Trophoblast cell (in vitro differentiated cells and primary cell): ENCODE measurements at regions not wholly inside any gene's neighbourhood (a gene's known extent, or its start where the extent isn't known, plus 50 kb on each side); places are given as distances from the start of the nearest gene placed in this dataset.
"Not testable (repeated sequence)": the region's sequence is repeated elsewhere in the genome, so short reads cannot be mapped to it uniquely, and the experiment has no call there.

Experiments used
- DNase-seq, 2 donors: peaks; one replicate each; pipeline ENCODE4 v3.0.0-alpha.2; 2016
- H2AFZ ChIP-seq: 2 replicates; pipeline ENCODE4 v1.6.1; 2013; ENCODE audit warnings: low read length, moderate library complexity, mild to moderate bottlenecking; ENCODE audit not compliant: insufficient read depth, poor library complexity
- H2AK5ac ChIP-seq: 2 replicates; pipeline ENCODE4 v1.6.1; 2013; ENCODE audit warnings: mild to moderate bottlenecking, low read length
- H2BK120ac ChIP-seq: 2 replicates; pipeline ENCODE4 v1.6.1; 2013; ENCODE audit warnings: low read length, mild to moderate bottlenecking, moderate library complexity; ENCODE audit not compliant: insufficient read depth, poor library complexity
- H2BK12ac ChIP-seq: 2 replicates; pipeline ENCODE4 v1.6.1; 2013; ENCODE audit warnings: mild to moderate bottlenecking, low read length, moderate library complexity
- H2BK5ac ChIP-seq: 2 replicates; pipeline ENCODE4 v1.6.1; 2013; ENCODE audit warnings: low read length, low read depth, moderate library complexity, mild to moderate bottlenecking; ENCODE audit not compliant: poor library complexity
- H3K14ac ChIP-seq: 2 replicates; pipeline ENCODE4 v1.6.1; 2013; ENCODE audit warnings: mild to moderate bottlenecking, low read length
- H3K18ac ChIP-seq: 2 replicates; pipeline ENCODE4 v1.6.1; 2013; ENCODE audit warnings: mild to moderate bottlenecking, low read length
- H3K23ac ChIP-seq: 2 replicates; pipeline ENCODE4 v1.6.1; 2013; ENCODE audit warnings: low read length
- H3K27ac ChIP-seq: 2 replicates; pipeline ENCODE4 v1.5.1; 2013; ENCODE audit warnings: low read depth, mild to moderate bottlenecking, inconsistent platforms, low read length, moderate library complexity
- H3K27me3 ChIP-seq: 2 replicates; pipeline ENCODE4 v1.6.1; 2013; ENCODE audit warnings: inconsistent platforms, mild to moderate bottlenecking, low read length, moderate library complexity; ENCODE audit not compliant: insufficient read depth
- H3K36me3 ChIP-seq, 2 experiments: 1 replicate in 1 of 2; 2 replicates in 1 of 2; pipeline ENCODE4 v1.6.1; 2013; ENCODE audit warnings: low read length in 2 of 2, mild to moderate bottlenecking in 2 of 2, moderate library complexity in 1 of 2; ENCODE audit not compliant: insufficient read depth in 2 of 2, control insufficient read depth in 1 of 2
- H3K4ac ChIP-seq: 2 replicates; pipeline ENCODE4 v1.6.1; 2013; ENCODE audit warnings: low read depth, mild to moderate bottlenecking, low read length, moderate library complexity
- H3K4me1 ChIP-seq, 2 experiments: 1 replicate in 1 of 2; 2 replicates in 1 of 2; pipeline ENCODE4 v1.6.1; 2013; ENCODE audit warnings: low read length in 2 of 2, mild to moderate bottlenecking in 2 of 2, moderate library complexity in 1 of 2; ENCODE audit not compliant: insufficient read depth in 2 of 2, control insufficient read depth in 1 of 2
- H3K4me2 ChIP-seq: 2 replicates; pipeline ENCODE4 v1.6.1; 2013; ENCODE audit warnings: inconsistent platforms, mild to moderate bottlenecking, low read length, moderate library complexity
- H3K4me3 ChIP-seq: 2 replicates; pipeline ENCODE4 v1.5.1; 2013; ENCODE audit warnings: mild to moderate bottlenecking, low read depth, low read length, inconsistent platforms
- H3K79me1 ChIP-seq: one replicate; pipeline ENCODE4 v1.6.1; 2013; ENCODE audit warnings: low read length
- H3K79me2 ChIP-seq: 2 replicates; pipeline ENCODE4 v1.6.1; 2013; ENCODE audit warnings: low read length, mild to moderate bottlenecking; ENCODE audit not compliant: control insufficient read depth, insufficient read depth, poor library complexity
- H3K9ac ChIP-seq: 2 replicates; pipeline ENCODE4 v1.6.1; 2013; ENCODE audit warnings: mild to moderate bottlenecking, low read length
- H3K9me3 ChIP-seq: 2 replicates; pipeline ENCODE4 v1.6.1; 2013; ENCODE audit warnings: low read depth, mild to moderate bottlenecking, control low read depth, inconsistent platforms, low read length; ENCODE audit not compliant: insufficient read depth
- H4K12ac ChIP-seq: 2 replicates; pipeline ENCODE4 v1.6.1; 2013; ENCODE audit warnings: low read depth, mild to moderate bottlenecking, low read length, moderate library complexity
- H4K8ac ChIP-seq: 2 replicates; pipeline ENCODE4 v1.6.1; 2013; ENCODE audit warnings: low read depth, mild to moderate bottlenecking, low read length, moderate library complexity
- H4K91ac ChIP-seq: one replicate; pipeline ENCODE4 v1.6.1; 2013; ENCODE audit warnings: low read depth, mild to moderate bottlenecking, low read length, moderate library complexity
- WGBS: extraction: QIAGEN DNeasy Blood & Tissue Kit; methylation state at CpG from one replicate; pipeline ENCODE4 v1.1.7; 2013; ENCODE audit warnings: missing lambda C conversion rate; ENCODE audit not compliant: insufficient read length, insufficient coverage; ENCODE audit errors: extremely low coverage; 5-methylcytosine and 5-hydroxymethylcytosine counted together

DNA sequence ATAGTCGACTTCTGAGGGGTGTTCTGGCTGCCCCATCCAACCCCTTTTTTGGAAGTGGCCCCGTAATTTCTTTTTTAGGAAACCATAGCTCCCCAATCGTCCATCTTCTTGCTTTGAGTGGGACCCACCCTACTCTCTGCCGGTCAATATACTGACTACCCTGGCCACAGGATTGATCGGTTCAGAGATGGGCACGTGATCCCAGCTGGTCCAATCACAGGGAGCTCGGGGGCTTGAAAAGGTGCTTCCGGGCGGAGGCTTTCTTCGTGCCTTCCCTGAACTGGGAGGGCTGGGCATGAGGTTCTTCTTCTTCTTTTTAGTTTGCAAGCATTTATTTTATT, 78.7 kb upstream of the SH3PXD2B start:
- no peak overlapping the region for H4K12ac ChIP-seq
- no peak overlapping the region for H3K23ac ChIP-seq
- WGBS: no CpG with 5 or more reads among the region's 10 CpGs
- H4K8ac ChIP-seq: no peak overlapping the region
- no peak overlapping the region for H2AFZ ChIP-seq
- no peak overlapping the region for H3K4me2 ChIP-seq
- no peak overlapping the region for H2BK120ac ChIP-seq
- H2BK5ac ChIP-seq: no peak overlapping the region
- H2AK5ac ChIP-seq: no peak overlapping the region
- no peaks in the 10 kb centered on the region for H3K27me3 ChIP-seq
- no peak overlapping the region for H3K14ac ChIP-seq
- no peak for DNase-seq
- H3K27ac ChIP-seq: no peak overlapping the region
- H3K4me1 ChIP-seq: no peaks in the 10 kb centered on the region
- H3K9ac ChIP-seq: no peak overlapping the region
- no peak overlapping the region for H3K4me3 ChIP-seq
- H3K79me2 ChIP-seq: no peaks in the 10 kb centered on the region
- H3K4ac ChIP-seq: no peak overlapping the region
- no peak overlapping the region for H2BK12ac ChIP-seq
- no peak overlapping the region for H3K18ac ChIP-seq
- H3K79me1 ChIP-seq: no peaks in the 10 kb centered on the region
- no peaks in the 10 kb centered on the region for H3K36me3 ChIP-seq
- H4K91ac ChIP-seq: no peak overlapping the region
- H3K9me3 ChIP-seq: no peaks in the 10 kb centered on the region

- not testable (repeated sequence) for H2BK12ac ChIP-seq, H3K4me3 ChIP-seq, H3K4me1 ChIP-seq, H3K27me3 ChIP-seq, H3K9ac ChIP-seq, H3K23ac ChIP-seq, DNase-seq, H4K91ac ChIP-seq, H3K79me1 ChIP-seq, H4K12ac ChIP-seq, H3K4ac ChIP-seq, H3K18ac ChIP-seq, H2BK5ac ChIP-seq, H2AFZ ChIP-seq, H3K9me3 ChIP-seq, H3K27ac ChIP-seq, H3K36me3 ChIP-seq, H3K4me2 ChIP-seq, H2BK120ac ChIP-seq, H3K14ac ChIP-seq, H2AK5ac ChIP-seq, H3K79me2 ChIP-seq, H4K8ac ChIP-seq
- no CpG with 5 or more reads among the region's 8 CpGs for WGBS
Observed at GRCh38 chr5:172532439-172532838, 78.1 kb upstream of the SH3PXD2B start.

DNA sequence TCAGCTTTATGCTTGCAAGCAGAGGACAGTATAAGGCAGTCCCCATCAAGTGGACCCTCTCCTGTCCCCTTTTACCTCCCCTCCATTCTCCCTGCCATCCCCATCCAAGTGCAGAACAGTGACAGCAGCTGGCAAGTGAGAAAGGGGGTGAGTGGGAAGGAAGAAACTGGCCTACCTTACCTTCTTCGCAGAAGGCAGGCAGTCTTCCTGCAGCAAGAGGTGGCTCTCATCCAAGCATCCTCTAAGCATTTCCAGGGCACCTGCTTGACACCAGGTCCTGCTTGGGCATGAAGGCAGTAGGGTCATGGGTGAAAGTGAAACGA, 77.3 kb upstream of the SH3PXD2B start:
- Histone ChIP-seq H4K12ac (no peak overlapping the region), H3K14ac (no peak overlapping the region), H3K4ac (no peak overlapping the region), H4K91ac (no peak overlapping the region), H3K4me2 (no peak overlapping the region), H2AK5ac (no peak overlapping the region), H2BK5ac (no peak overlapping the region), H3K9ac (no peak overlapping the region), H3K36me3 (no peaks in the 10 kb centered on the region), H3K4me3 (no peak overlapping the region), H3K27me3 (no peaks in the 10 kb centered on the region), H3K27ac (no peak overlapping the region), H3K79me2 (no peaks in the 10 kb centered on the region), H3K4me1 (no peaks in the 10 kb centered on the region), H2AFZ (no peak overlapping the region), H4K8ac (no peak overlapping the region), H3K18ac (no peak overlapping the region), H3K79me1 (no peaks in the 10 kb centered on the region), H3K9me3 (no peaks in the 10 kb centered on the region), H2BK12ac (no peak overlapping the region), H2BK120ac (no peak overlapping the region), H3K23ac (no peak overlapping the region)
- no peak for DNase-seq
- WGBS: no CpG with 5 or more reads among the region's 2 CpGs

DNA sequence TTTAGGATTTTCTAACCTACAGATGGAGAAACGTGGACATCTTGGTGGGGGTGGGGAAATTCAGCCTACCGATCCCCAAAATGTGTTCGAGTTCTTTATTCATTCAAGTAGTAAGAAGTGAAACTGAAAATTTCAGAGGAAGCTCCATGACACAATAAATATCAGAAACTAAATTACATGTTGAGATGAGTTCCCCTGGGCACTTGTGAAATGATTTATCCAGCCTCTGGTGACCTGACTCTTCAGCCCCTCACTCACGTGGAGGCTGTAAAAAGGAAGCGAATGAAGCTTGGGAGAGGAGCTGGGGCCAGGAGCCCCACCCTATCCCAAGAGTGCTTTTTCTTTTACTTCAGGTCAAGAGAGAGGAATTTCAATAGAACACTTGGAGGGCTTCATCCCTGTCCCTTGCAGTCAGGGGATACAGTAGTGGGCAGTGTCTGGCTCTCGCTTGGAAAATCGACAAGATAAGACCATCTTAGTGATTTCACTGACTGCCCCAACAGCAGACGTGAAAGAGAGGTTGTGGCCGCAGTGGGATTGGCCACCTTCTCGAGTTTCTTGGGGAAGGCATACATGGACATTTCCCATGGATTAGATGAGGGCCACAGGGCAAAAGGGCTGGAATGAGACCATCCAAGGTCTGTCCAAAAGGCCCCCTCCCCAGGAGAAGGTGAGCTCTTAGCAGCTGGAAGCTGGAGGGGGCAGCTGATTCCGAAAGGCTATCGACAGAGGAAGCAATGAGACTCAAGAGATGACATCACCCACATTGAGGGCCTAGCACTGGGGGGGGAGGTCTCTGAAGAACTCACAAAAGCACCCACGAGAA, 76.8 kb upstream of the SH3PXD2B start:
- no CpG with 5 or more reads among the region's 13 CpGs for WGBS
- no peaks in the 10 kb centered on the region for H3K79me1 ChIP-seq

More for the DNA sequence above, 76.8 kb upstream of the SH3PXD2B start:
- no peak overlapping the region for H3K23ac ChIP-seq
- no peak overlapping the region for H3K4ac ChIP-seq
- no peaks in the 10 kb centered on the region for H3K36me3 ChIP-seq
- no peaks in the 10 kb centered on the region for H3K9me3 ChIP-seq
- H3K4me3 ChIP-seq: no peak overlapping the region
- no peak overlapping the region for H4K91ac ChIP-seq
- no peak overlapping the region for H3K4me2 ChIP-seq
- no peak overlapping the region for H2AK5ac ChIP-seq
- no peak for DNase-seq
- H3K27ac ChIP-seq: no peak overlapping the region
- H3K27me3 ChIP-seq: no peaks in the 10 kb centered on the region
- H3K79me2 ChIP-seq: no peaks in the 10 kb centered on the region
- no peak overlapping the region for H2AFZ ChIP-seq
- H2BK12ac ChIP-seq: no peak overlapping the region
- H3K9ac ChIP-seq: no peak overlapping the region
- H2BK5ac ChIP-seq: no peak overlapping the region
- H4K8ac ChIP-seq: no peak overlapping the region
- no peak overlapping the region for H2BK120ac ChIP-seq
- no peaks in the 10 kb centered on the region for H3K4me1 ChIP-seq
- H3K14ac ChIP-seq: no peak overlapping the region
- H4K12ac ChIP-seq: no peak overlapping the region
- no peak overlapping the region for H3K18ac ChIP-seq
